ENCODE measurements at regions not wholly inside any gene's neighbourhood (a gene's known extent, or its start where the extent isn't known, plus 50 kb on each side); places are given as distances from the start of the nearest gene placed in this dataset.
"Not testable (repeated sequence)": the region's sequence is repeated elsewhere in the genome, so short reads cannot be mapped to it uniquely, and the experiment has no call there.

- H3K27ac ChIP-seq (ENCODE audit: insufficient read depth, low read depth, low read length, poor library complexity, severe bottlenecking), result no peak overlapping the region
- WGBS, 2 experiments, result 94 to 100% methylated on average over 1 of the region's 1 CpG
- H3K4me1 ChIP-seq (ENCODE audit: control insufficient read depth, insufficient read depth, low read length), result no peaks in the 10 kb centered on the region
- H3K4me3 ChIP-seq (ENCODE audit: insufficient read depth, low read depth, low read length), result no peak overlapping the region
- no peaks in the 10 kb centered on the region for H3K27me3 ChIP-seq (ENCODE audit: control insufficient read depth, insufficient read depth, low read length, poor library complexity, severe bottlenecking)
- no peaks in the 10 kb centered on the region for H3K9me3 ChIP-seq (ENCODE audit: control insufficient read depth, low read length)
- no peaks in the 10 kb centered on the region for H3K36me3 ChIP-seq (ENCODE audit: control insufficient read depth, insufficient read depth, low read length)
These were observed 157.6 kb downstream of the NFKBIZ start for GRCh38 chr3:102006812-102007485.

- not testable (repeated sequence) for H3K27me3 ChIP-seq (ENCODE audit: control insufficient read depth, insufficient read depth, low read length, poor library complexity, severe bottlenecking); H3K4me3 ChIP-seq (ENCODE audit: insufficient read depth, low read depth, low read length); H3K4me1 ChIP-seq (ENCODE audit: control insufficient read depth, insufficient read depth, low read length); H3K27ac ChIP-seq (ENCODE audit: insufficient read depth, low read depth, low read length, poor library complexity, severe bottlenecking); H3K36me3 ChIP-seq (ENCODE audit: control insufficient read depth, insufficient read depth, low read length); H3K9me3 ChIP-seq (ENCODE audit: control insufficient read depth, low read length)
- WGBS, 2 experiments, result 90 to 92% methylated on average over 11 of the region's 11 CpGs
These were observed 159.1 kb downstream of the NFKBIZ start for GRCh38 chr3:102008436-102008835.

- no peak overlapping the region for H3K4me3 ChIP-seq (ENCODE audit: insufficient read depth, low read depth, low read length)
- WGBS, 2 experiments, result 40 to 57% methylated on average over 1 of the region's 1 CpG
- H3K27me3 ChIP-seq (ENCODE audit: control insufficient read depth, insufficient read depth, low read length, poor library complexity, severe bottlenecking), result no peaks in the 10 kb centered on the region
- no peaks in the 10 kb centered on the region for H3K9me3 ChIP-seq (ENCODE audit: control insufficient read depth, low read length)
- H3K4me1 ChIP-seq (ENCODE audit: control insufficient read depth, insufficient read depth, low read length), result no peaks in the 10 kb centered on the region
- no peak overlapping the region for H3K27ac ChIP-seq (ENCODE audit: insufficient read depth, low read depth, low read length, poor library complexity, severe bottlenecking)
- no peaks in the 10 kb centered on the region for H3K36me3 ChIP-seq (ENCODE audit: control insufficient read depth, insufficient read depth, low read length)
These were observed 167.1 kb downstream of the NFKBIZ start for GRCh38 chr3:102016417-102016816.

- H3K36me3 ChIP-seq (ENCODE audit: control insufficient read depth, insufficient read depth, low read length), result no peaks in the 10 kb centered on the region
- whole genome bisulfite sequencing, 2 experiments, result 94% methylated on average over 2 of the region's 2 CpGs; no CpG with 5 or more reads in 1 of the 2 experiments
- H3K27me3 ChIP-seq (ENCODE audit: control insufficient read depth, insufficient read depth, low read length, poor library complexity, severe bottlenecking), result no peaks in the 10 kb centered on the region
- H3K4me1 ChIP-seq (ENCODE audit: control insufficient read depth, insufficient read depth, low read length), result no peaks in the 10 kb centered on the region
- no peak overlapping the region for H3K27ac ChIP-seq (ENCODE audit: insufficient read depth, low read depth, low read length, poor library complexity, severe bottlenecking)
- no peak overlapping the region for H3K4me3 ChIP-seq (ENCODE audit: insufficient read depth, low read depth, low read length)
- no peaks in the 10 kb centered on the region for H3K9me3 ChIP-seq (ENCODE audit: control insufficient read depth, low read length)
These were observed 168.5 kb downstream of the NFKBIZ start for GRCh38 chr3:102017784-102018183.

- Histone ChIP-seq H3K4me3 (ENCODE audit: insufficient read depth, low read depth, low read length) (no peak overlapping the region), H3K9me3 (ENCODE audit: control insufficient read depth, low read length) (no peaks in the 10 kb centered on the region), H3K27me3 (ENCODE audit: control insufficient read depth, insufficient read depth, low read length, poor library complexity, severe bottlenecking) (no peaks in the 10 kb centered on the region), H3K36me3 (ENCODE audit: control insufficient read depth, insufficient read depth, low read length) (no peaks in the 10 kb centered on the region), H3K27ac (ENCODE audit: insufficient read depth, low read depth, low read length, poor library complexity, severe bottlenecking) (no peak overlapping the region), H3K4me1 (ENCODE audit: control insufficient read depth, insufficient read depth, low read length) (no peaks in the 10 kb centered on the region)
- 85 to 92% methylated on average over 5 to 7 of the region's 7 CpGs for WGBS, 2 experiments
These were observed 169.2 kb downstream of the NFKBIZ start for GRCh38 chr3:102018551-102018950.

DNA sequence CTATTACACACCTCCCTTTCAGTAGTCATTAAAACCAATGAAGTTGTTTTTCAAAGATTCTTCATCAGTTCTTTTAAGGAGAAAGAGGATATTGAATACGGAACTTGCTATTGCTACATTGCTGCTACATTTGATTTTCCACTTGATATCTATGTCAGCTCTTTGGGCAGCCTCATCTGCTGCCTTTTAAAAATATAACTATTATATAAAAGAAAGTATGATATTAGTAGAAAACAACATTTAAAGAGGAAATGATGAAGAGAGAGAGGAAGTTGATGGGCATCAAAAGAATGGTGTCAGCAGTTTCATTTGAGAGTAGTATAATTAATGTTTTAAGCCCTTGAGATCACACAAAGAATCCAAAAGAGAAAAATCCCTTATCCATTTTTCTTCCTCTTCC lies 171.4 kb downstream of the NFKBIZ start:
- Histone ChIP-seq H3K4me3 (ENCODE audit: insufficient read depth, low read depth, low read length) (no peak overlapping the region), H3K4me1 (ENCODE audit: control insufficient read depth, insufficient read depth, low read length) (no peaks in the 10 kb centered on the region), H3K36me3 (ENCODE audit: control insufficient read depth, insufficient read depth, low read length) (no peaks in the 10 kb centered on the region), H3K27ac (ENCODE audit: insufficient read depth, low read depth, low read length, poor library complexity, severe bottlenecking) (no peak overlapping the region), H3K27me3 (ENCODE audit: control insufficient read depth, insufficient read depth, low read length, poor library complexity, severe bottlenecking) (no peaks in the 10 kb centered on the region), H3K9me3 (ENCODE audit: control insufficient read depth, low read length) (no peaks in the 10 kb centered on the region)
- 89 to 100% methylated on average over 1 of the region's 1 CpG for WGBS, 2 experiments

DNA sequence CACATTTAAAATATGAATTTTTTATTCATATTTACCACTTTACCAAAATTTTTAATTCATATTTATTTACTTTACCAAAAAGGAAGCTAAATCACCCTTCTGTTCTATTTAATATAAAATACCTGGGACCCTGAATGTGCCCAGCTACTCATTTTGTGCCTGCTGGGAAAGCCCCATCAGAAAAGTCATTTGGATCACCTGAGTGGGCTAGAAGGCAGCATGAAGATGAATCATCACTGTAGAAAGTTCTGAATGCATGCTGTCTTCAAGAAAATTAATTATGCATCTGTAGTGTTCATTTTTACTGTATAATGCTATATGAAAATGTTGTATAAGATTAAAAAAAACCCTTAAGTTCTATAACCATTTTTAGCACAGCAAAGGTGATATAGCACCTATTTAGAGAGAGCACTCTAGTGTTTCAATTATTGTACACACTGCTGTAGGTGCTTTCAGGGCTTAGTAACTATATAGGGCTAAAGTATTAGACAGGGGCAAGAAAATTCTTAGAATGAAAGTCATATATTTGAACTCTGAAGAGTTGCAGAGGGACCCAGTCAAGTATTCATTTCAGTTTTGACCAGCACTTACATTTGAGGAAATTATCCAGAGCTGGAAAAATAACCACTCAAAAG lies 175.1 kb downstream of the NFKBIZ start:
- no peaks in the 10 kb centered on the region for H3K9me3 ChIP-seq (ENCODE audit: control insufficient read depth, low read length)
- no peaks in the 10 kb centered on the region for H3K27me3 ChIP-seq (ENCODE audit: control insufficient read depth, insufficient read depth, low read length, poor library complexity, severe bottlenecking)
- H3K36me3 ChIP-seq (ENCODE audit: control insufficient read depth, insufficient read depth, low read length), result no peaks in the 10 kb centered on the region
- no peak overlapping the region for H3K27ac ChIP-seq (ENCODE audit: insufficient read depth, low read depth, low read length, poor library complexity, severe bottlenecking)
- no peaks in the 10 kb centered on the region for H3K4me1 ChIP-seq (ENCODE audit: control insufficient read depth, insufficient read depth, low read length)
- H3K4me3 ChIP-seq (ENCODE audit: insufficient read depth, low read depth, low read length), result no peak overlapping the region

DNA sequence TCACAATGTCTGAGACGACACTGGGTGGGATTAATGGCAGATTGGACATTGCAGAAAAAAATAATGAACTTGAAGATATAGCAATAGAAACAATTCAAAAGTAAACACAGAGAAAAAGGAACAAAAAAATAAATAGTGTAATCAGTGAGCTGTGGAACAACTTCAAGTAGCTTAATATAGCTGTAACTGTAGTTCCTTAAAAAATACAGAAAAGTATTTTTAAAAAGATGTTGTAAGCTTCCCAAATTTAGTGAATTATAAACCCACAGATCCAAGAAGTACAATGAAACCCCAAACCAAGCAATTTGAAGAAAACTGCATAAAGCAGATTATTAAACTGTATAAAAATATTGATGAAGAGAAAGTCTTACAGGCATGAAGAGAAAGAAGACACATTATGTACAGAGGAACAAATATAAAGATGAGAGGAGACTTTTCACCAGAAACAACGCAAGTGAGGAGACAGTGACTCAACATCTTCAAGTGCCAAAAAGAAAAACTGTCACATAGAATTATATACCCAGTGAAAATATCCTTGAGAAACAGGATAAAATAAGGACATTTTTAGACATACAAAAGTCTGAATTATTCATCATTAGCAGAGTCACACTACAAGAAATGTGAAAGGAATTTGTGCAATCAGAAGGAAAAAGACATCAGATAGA lies 176.4 kb downstream of the NFKBIZ start:
- WGBS, 2 experiments, result 80 to 88% methylated on average over 1 to 2 of the region's 2 CpGs
- H3K4me1 ChIP-seq (ENCODE audit: control insufficient read depth, insufficient read depth, low read length), result no peaks in the 10 kb centered on the region
- no peak overlapping the region for H3K4me3 ChIP-seq (ENCODE audit: insufficient read depth, low read depth, low read length)
- H3K27ac ChIP-seq (ENCODE audit: insufficient read depth, low read depth, low read length, poor library complexity, severe bottlenecking), result no peak overlapping the region
- H3K36me3 ChIP-seq (ENCODE audit: control insufficient read depth, insufficient read depth, low read length), result no peaks in the 10 kb centered on the region
- H3K27me3 ChIP-seq (ENCODE audit: control insufficient read depth, insufficient read depth, low read length, poor library complexity, severe bottlenecking), result no peaks in the 10 kb centered on the region
- no peaks in the 10 kb centered on the region for H3K9me3 ChIP-seq (ENCODE audit: control insufficient read depth, low read length)

- no peaks in the 10 kb centered on the region for H3K27me3 ChIP-seq (ENCODE audit: control insufficient read depth, insufficient read depth, low read length, poor library complexity, severe bottlenecking)
- no peaks in the 10 kb centered on the region for H3K4me1 ChIP-seq (ENCODE audit: control insufficient read depth, insufficient read depth, low read length)
- no peaks in the 10 kb centered on the region for H3K36me3 ChIP-seq (ENCODE audit: control insufficient read depth, insufficient read depth, low read length)
- 93 to 95% methylated on average over 4 of the region's 4 CpGs for WGBS, 2 experiments
- H3K9me3 ChIP-seq (ENCODE audit: control insufficient read depth, low read length), result no peaks in the 10 kb centered on the region
- H3K27ac ChIP-seq (ENCODE audit: insufficient read depth, low read depth, low read length, poor library complexity, severe bottlenecking), result no peak overlapping the region
- H3K4me3 ChIP-seq (ENCODE audit: insufficient read depth, low read depth, low read length), result no peak overlapping the region
These were observed 177.3 kb downstream of the NFKBIZ start for GRCh38 chr3:102026656-102027055.

DNA sequence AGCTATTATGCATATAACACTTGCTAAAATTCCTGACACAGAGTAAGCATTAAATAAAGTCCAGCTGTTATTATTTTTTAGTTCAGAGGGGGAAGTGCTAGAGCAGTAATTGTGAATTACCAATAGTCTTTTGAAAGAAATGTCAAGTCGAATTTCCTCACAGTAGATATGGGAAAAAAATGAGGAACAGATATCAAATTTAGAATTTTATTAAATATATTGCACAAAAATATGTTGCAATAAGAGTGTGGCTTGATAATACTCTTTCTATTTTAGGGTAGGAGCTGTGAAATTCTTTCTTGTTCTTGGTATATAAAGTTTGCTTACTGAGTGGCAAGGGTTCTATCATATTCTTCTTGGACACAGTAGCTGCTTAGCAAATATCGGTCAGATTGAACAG lies 181.3 kb downstream of the NFKBIZ start:
- Histone ChIP-seq H3K27ac (ENCODE audit: insufficient read depth, low read depth, low read length, poor library complexity, severe bottlenecking) (no peak overlapping the region), H3K27me3 (ENCODE audit: control insufficient read depth, insufficient read depth, low read length, poor library complexity, severe bottlenecking) (no peaks in the 10 kb centered on the region), H3K4me3 (ENCODE audit: insufficient read depth, low read depth, low read length) (no peak overlapping the region), H3K36me3 (ENCODE audit: control insufficient read depth, insufficient read depth, low read length) (no peaks in the 10 kb centered on the region), H3K9me3 (ENCODE audit: control insufficient read depth, low read length) (no peaks in the 10 kb centered on the region), H3K4me1 (ENCODE audit: control insufficient read depth, insufficient read depth, low read length) (no peaks in the 10 kb centered on the region)
- WGBS, 2 experiments, result 92 to 98% methylated on average over 1 to 2 of the region's 2 CpGs
